HG02678 (cell line): ENCODE measurements at regions not wholly inside any gene's neighbourhood (a gene's known extent, or its start where the extent isn't known, plus 50 kb on each side); places are given as distances from the start of the nearest gene placed in this dataset.

Experiments
- ATAC-seq: cut with Tn5 transposase; IDR thresholded peaks from one replicate; pipeline ENCODE4 v1.9.1; 2021; ENCODE audit warnings: mild to moderate bottlenecking, moderate library complexity; ENCODE audit not compliant: unreplicated experiment

- peak; percentile 71 for ATAC-seq
Measured at GRCh38 chr12:77724367-77724957, 106.2 kb upstream of the NAV3 start.

- ATAC-seq: no peak
Measured at GRCh38 chr12:77723308-77723707, 107.4 kb upstream of the NAV3 start.

GRCh38 chr12:77722536-77722935 lies 108.2 kb upstream of the NAV3 start:
- no peak for ATAC-seq

- no peak for ATAC-seq
Measured at GRCh38 chr12:77720258-77720657, 110.4 kb upstream of the NAV3 start.

- ATAC-seq: no peak
Measured at GRCh38 chr12:77710209-77710608, 120.5 kb upstream of the NAV3 start.

- ATAC-seq: no peak
Measured at GRCh38 chr12:77697126-77697525, 133.6 kb upstream of the NAV3 start.

- ATAC-seq: no peak
Measured at GRCh38 chr12:77696183-77696582, 134.5 kb upstream of the NAV3 start.

GRCh38 chr12:77689510-77690086 lies 141.1 kb upstream of the NAV3 start:
- ATAC-seq: no peak

- no peak for ATAC-seq
Measured at GRCh38 chr12:77687321-77687720, 143.4 kb upstream of the NAV3 start.

GRCh38 chr12:77686760-77687159 lies 143.9 kb upstream of the NAV3 start:
- ATAC-seq: no peak

- no peak for ATAC-seq
Measured at GRCh38 chr12:77685901-77686300, 144.8 kb upstream of the NAV3 start.

GRCh38 chr12:77685112-77685511 lies 145.6 kb upstream of the NAV3 start:
- peak; percentile 70 for ATAC-seq

GRCh38 chr12:77682488-77682887 lies 148.2 kb upstream of the NAV3 start:
- no peak for ATAC-seq

GRCh38 chr12:77681726-77682125 lies 149.0 kb upstream of the NAV3 start:
- ATAC-seq: no peak

- no peak for ATAC-seq
Measured at GRCh38 chr12:77679686-77680085, 151.0 kb upstream of the NAV3 start.

GRCh38 chr12:77678621-77679020 lies 152.1 kb upstream of the NAV3 start:
- no peak for ATAC-seq

GRCh38 chr12:77667101-77667500 lies 163.6 kb upstream of the NAV3 start:
- ATAC-seq: no peak

- ATAC-seq: no peak
Measured at GRCh38 chr12:77648716-77649115, 182.0 kb upstream of the NAV3 start.

- no peak for ATAC-seq
Measured at GRCh38 chr12:77645966-77646598, 184.6 kb upstream of the NAV3 start.

- no peak for ATAC-seq
Measured at GRCh38 chr12:77644915-77645605, 185.6 kb upstream of the NAV3 start.

- no peak for ATAC-seq
Measured at GRCh38 chr12:77642246-77642645, 188.4 kb upstream of the NAV3 start.

- no peak for ATAC-seq
Measured at GRCh38 chr12:77640356-77640755, 190.3 kb upstream of the NAV3 start.
